ENCODE measurements at regions not wholly inside any gene's neighbourhood (a gene's known extent, or its start where the extent isn't known, plus 50 kb on each side); places are given as distances from the start of the nearest gene placed in this dataset.
"Not testable (repeated sequence)": the region's sequence is repeated elsewhere in the genome, so short reads cannot be mapped to it uniquely, and the experiment has no call there.

GRCh38 chr6:27770724-27771123 is 141.5 kb downstream of the OR2B2 start:
- DNase-seq: no peak

GRCh38 chr6:27768556-27768955 is 143.6 kb downstream of the OR2B2 start:
- no peak for DNase-seq

GRCh38 chr6:27767851-27768250 is 144.3 kb downstream of the OR2B2 start:
- no peak for DNase-seq

- DNase-seq: no peak
Observed at GRCh38 chr6:27766405-27766804, 145.8 kb downstream of the OR2B2 start.

DNA sequence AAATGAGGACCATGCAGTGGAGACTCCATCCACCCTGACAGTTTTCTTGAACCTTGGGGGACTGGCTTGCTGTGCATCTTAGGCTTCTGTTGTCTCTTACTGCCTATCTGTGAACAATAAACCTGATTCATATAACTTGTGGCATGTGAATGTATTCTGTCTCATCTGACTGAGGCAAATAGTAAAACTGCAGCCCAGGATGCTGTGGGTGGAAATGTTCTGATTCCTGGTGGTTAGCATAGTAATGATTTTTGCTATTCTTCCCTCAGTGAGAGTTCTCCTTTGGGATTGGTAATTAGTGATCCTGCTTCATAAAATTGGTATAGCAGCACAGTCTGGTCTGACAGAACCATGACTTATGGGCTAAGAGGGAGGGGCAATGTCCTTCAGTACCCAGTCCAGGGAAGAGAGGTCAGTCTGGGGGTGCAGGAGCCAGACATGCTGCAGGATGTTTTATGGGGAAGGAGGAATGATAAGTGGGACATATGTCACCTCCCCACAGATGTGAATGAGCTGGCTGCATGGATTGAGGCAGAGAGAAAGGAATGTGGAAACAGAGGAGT is 147.1 kb downstream of the OR2B2 start:
- DNase-seq: no peak

GRCh38 chr6:27761391-27761790 is 150.8 kb downstream of the OR2B2 start:
- peak; percentile 21 for DNase-seq

GRCh38 chr6:27760464-27760863 is 151.7 kb downstream of the OR2B2 start:
- no peak for DNase-seq

GRCh38 chr6:27759930-27760329 is 152.3 kb downstream of the OR2B2 start:
- no peak for DNase-seq

- DNase-seq: no peak
Observed at GRCh38 chr6:27758491-27758890, 153.7 kb downstream of the OR2B2 start.

- peak; percentile 77 for DNase-seq
Observed at GRCh38 chr6:27757307-27757706, 154.9 kb downstream of the OR2B2 start.

- no peak for DNase-seq
Observed at GRCh38 chr6:27755768-27756167, 156.4 kb downstream of the OR2B2 start.

- no peak for DNase-seq
Observed at GRCh38 chr6:27754408-27754782, 157.8 kb downstream of the OR2B2 start.

- peak; percentile 89 for DNase-seq
Observed at GRCh38 chr6:27753668-27754407, 158.4 kb downstream of the OR2B2 start.

GRCh38 chr6:27752038-27752885 is 159.9 kb downstream of the OR2B2 start:
- DNase-seq: peak; percentile 53

DNA sequence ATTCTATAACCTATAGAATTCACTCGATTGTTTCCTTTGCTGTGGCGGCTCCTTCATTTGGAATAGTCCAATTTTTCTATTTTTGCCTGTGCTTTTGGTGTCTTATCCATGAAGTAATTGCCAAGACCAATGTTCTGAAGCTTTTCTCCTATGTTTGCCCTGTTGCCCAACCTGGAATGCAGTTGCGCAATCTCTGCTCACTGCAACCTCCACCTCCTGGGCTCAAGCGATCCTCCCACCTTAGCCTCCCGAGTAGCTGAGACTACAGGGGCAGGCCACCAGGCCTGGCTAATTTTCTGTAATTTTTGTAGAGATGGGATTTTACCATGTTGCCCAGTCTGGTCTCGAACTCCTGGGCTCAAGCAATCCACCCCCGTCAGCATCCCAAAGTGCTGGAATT is 163.5 kb downstream of the OR2B2 start:
- no peak for DNase-seq

DNA sequence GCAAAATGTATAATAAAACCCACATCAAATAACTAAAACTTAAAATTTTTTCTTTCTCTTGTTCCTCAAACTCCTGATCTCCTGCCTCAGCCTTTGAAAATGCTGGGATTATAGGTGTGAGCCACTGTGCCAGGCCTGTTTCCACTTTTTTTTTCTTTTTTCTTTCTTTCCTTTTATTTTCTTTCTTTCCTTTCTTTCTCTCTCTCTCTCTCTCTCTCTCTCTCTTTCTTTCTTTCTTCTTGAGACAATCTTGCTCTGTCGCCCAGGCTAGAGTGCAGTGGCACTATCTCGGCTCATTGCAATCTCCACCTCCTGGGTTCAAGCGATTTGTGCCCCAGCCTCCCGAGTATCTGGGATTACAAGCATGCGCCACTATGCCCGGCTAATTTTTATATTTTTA is 164.6 kb downstream of the OR2B2 start:
- no peak for DNase-seq

- not testable (repeated sequence) for DNase-seq
Observed at GRCh38 chr6:27746860-27747259, 165.3 kb downstream of the OR2B2 start.

DNA sequence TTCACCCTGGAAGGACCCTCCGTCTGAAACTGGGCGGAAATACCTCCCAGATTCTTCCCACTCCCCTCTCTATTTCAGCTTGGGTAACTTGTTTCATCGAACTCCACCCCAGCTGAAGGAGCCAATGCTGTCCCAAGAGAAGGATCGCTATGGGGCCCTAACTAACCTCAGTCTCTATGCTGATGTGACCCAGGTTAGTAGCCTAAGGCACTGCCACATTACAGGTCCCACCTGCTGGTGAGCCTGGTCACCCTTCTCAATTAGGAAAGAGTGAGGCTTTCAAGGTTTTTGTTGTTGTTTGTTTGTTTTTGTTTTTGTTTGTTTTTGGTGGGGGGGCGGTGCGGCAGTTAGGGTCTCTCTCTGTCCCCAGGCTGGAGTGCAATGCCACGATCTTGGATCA is 168.4 kb downstream of the OR2B2 start:
- DNase-seq: no peak

DNA sequence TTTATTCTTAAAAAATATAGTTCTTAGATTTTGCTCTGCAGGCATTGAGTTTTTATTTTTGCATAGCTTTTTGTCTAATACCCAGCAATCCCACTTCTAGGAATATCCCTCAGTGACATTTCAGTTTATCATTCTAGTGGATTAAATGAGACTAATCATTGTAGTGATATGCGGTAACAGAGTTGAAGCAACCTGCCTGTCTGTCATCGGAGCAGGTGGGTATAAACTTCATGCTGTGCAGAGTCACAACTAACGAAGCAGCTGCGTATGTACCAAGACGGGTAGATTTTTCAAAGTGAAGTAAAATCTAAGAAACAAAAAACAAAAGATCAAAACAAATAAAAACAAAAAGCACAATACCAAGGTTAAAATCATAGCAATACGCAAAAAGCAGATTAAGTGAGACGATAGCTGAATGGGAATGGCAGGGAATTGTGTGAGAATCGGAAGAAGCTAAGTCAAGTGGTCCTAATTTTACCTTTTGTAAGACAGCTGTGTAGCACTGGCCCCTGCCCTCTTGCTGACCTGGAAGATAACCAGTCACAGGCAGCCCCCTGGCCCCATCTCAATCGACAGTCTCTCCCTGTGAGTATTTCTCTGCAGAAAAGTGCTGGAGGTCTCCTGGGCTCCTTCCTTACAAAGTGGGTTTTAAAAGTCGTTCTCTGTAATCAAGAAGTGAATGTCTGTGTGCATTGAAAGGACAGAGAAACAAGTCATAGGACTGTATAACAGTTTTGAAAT is 169.2 kb downstream of the OR2B2 start:
- DNase-seq: no peak

- not testable (repeated sequence) for DNase-seq
Observed at GRCh38 chr6:27739902-27740301, 172.3 kb downstream of the OR2B2 start.

- no peak for DNase-seq
Observed at GRCh38 chr6:27736686-27737085, 175.5 kb downstream of the OR2B2 start.

GRCh38 chr6:27728442-27728841 is 183.8 kb downstream of the OR2B2 start:
- no peak for DNase-seq

DNA sequence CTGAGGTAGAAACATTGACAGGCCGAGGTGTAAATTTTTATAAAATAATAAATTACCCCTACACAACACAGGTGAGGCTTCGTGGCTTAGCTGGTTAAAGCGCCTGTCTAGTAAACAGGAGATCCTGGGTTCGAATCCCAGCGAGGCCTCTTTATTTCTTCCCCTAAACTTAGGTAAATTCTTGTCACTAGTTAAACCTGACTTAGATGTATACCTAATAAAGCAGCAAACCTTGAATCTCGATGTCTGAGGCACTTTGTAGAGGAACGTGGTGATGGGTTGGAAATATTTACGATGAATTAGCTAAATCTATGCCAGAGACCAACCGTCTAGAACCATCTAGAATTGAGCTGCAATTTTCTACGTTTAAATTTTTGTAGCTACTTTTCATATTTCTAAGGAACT is 185.6 kb downstream of the OR2B2 start:
- peak; percentile 26 for DNase-seq
